ENCODE measurements at regions not wholly inside any gene's neighbourhood (a gene's known extent, or its start where the extent isn't known, plus 50 kb on each side); places are given as distances from the start of the nearest gene placed in this dataset.

- TF ChIP-seq, protein P1, sequence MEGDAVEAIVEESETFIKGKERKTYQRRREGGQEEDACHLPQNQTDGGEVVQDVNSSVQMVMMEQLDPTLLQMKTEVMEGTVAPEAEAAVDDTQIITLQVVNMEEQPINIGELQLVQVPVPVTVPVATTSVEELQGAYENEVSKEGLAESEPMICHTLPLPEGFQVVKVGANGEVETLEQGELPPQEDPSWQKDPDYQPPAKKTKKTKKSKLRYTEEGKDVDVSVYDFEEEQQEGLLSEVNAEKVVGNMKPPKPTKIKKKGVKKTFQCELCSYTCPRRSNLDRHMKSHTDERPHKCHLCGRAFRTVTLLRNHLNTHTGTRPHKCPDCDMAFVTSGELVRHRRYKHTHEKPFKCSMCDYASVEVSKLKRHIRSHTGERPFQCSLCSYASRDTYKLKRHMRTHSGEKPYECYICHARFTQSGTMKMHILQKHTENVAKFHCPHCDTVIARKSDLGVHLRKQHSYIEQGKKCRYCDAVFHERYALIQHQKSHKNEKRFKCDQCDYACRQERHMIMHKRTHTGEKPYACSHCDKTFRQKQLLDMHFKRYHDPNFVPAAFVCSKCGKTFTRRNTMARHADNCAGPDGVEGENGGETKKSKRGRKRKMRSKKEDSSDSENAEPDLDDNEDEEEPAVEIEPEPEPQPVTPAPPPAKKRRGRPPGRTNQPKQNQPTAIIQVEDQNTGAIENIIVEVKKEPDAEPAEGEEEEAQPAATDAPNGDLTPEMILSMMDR (IDR thresholded peaks at IDR 0.05), result no peak
- TF ChIP-seq POLR2A (IDR thresholded peaks at IDR 0.05), result no peak
- TF ChIP-seq POLR2AphosphoS5 (IDR thresholded peaks at IDR 0.05; ENCODE audit: insufficient read depth in 1 of 2, low read depth in 1 of 2), result no peak
Measured at GRCh38 chr15:26033493-26033892, 170.4 kb upstream of the ATP10A start.

Measured in vagina (tissue), 2 donors.